ENCODE measurements at regions not wholly inside any gene's neighbourhood (a gene's known extent, or its start where the extent isn't known, plus 50 kb on each side); places are given as distances from the start of the nearest gene placed in this dataset.

GRCh38 chr19:13627531-13627930 lies 121.3 kb upstream of the CACNA1A start (continued):
- TF ChIP-seq ETS1 (IDR thresholded peaks at IDR 0.05), result no peak
- no peak for TF ChIP-seq STAT1 (IDR thresholded peaks at IDR 0.05; ENCODE audit: unreplicated experiment)
- TF ChIP-seq EZH2 (IDR thresholded peaks at IDR 0.05; ENCODE audit: low read depth, unreplicated experiment), result no peak

- Histone ChIP-seq H3K79me2 (replicated peaks; ENCODE audit: insufficient read depth) (no peaks in the 10 kb centered on the region), H3K4me3 (no peak overlapping the region), H3K4me1 (ENCODE audit: insufficient read depth) (peaks cover 49% of the 10 kb centered on the region), H4K20me1 (replicated peaks; ENCODE audit: insufficient read depth) (no peaks in the 10 kb centered on the region), H3K4me2 (peak overlapping the region; percentile 49), H3K27me3 (ENCODE audit: insufficient read depth) (no peaks in the 10 kb centered on the region), H2AFZ (peak overlapping the region; percentile 97), H3K27ac (ENCODE audit: low read depth) (no peak overlapping the region; the same call in 1 of the 2 replicates), H3K36me3 (ENCODE audit: insufficient read depth) (no peaks in the 10 kb centered on the region), H3F3A (replicated peaks; ENCODE audit: low read depth) (no peaks in the 10 kb centered on the region), H3K9me2 (ENCODE audit: insufficient read depth) (no peaks in the 10 kb centered on the region)
- Mint-ChIP-seq H3K9me3 (no peaks in the 10 kb centered on the region; the same call in 2 of the 3 replicates), H3K4me3 (0 out of 3 replicates have a peak overlapping the region, but pooled peaks have one; percentile 12), H3K27ac (no peak overlapping the region), H3K36me3 (ENCODE audit: low read depth) (no peaks in the 10 kb centered on the region), H3K4me1 (peaks cover 44% of the 10 kb centered on the region), H3K27me3 (ENCODE audit: insufficient read depth, low read depth, poor library complexity) (peaks cover 12% of the 10 kb centered on the region)
- DNase-seq (ENCODE audit: low spot score) (peak; percentile 27), ATAC-seq (peak; percentile 17; the same call in 2 of the 3 replicates)
- no peak for TF ChIP-seq ZNF114 (CRISPR knock-in tag; IDR thresholded peaks at IDR 0.05)
- TF ChIP-seq ETS1 (IDR thresholded peaks at IDR 0.05), result no peak
- TF ChIP-seq CTCF (conservative IDR thresholded peaks at IDR 0.05; ENCODE audit: low read depth in 2 of 2), result no peak
- no peak for TF ChIP-seq NANOG (IDR thresholded peaks at IDR 0.05; ENCODE audit: borderline replicate concordance)
These were observed 117.7 kb upstream of the CACNA1A start for GRCh38 chr19:13623716-13624710.

Measured in GM23338 (cell line).